SKM-1 treated with dmso at 0.1 percent for 144 hours (cell line): ENCODE measurements at regions not wholly inside any gene's neighbourhood (a gene's known extent, or its start where the extent isn't known, plus 50 kb on each side); places are given as distances from the start of the nearest gene placed in this dataset.
A peak's percentile ranks its signal among the peaks of the same experiment; 100 is the strongest.

Experiments used
- DNase-seq: peaks from one replicate; lab custom pipeline; 2025; ENCODE audit not compliant: unreplicated experiment; lab: John Stamatoyannopoulos, UW

DNA sequence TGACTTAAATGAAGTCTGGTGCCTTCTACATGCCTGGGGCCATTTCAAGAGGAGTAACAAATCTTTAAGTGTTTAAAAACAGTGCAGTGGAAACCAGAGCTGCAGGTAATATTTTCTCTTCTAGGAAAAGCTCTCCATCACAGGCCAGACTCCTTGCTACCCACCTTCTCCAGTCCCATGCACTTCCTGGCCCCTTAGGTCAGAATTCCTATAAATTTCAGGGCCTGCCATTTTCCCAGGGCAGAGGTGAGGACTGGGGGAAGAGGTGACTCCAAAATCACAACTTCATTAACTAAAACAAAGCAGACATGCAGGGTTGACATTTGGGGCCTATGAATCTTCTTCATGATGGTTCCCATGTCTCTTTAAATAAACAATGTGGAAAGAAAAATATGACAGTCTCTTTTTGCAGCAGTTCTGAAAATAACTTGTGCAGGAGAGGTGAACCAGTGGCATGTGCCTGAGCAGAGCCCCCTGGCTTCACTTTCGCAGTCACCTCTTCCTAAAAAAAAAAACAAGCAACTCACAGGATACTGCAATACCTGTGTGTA, 63.7 kb upstream of the TANC1 start:
- no peak for DNase-seq

DNA sequence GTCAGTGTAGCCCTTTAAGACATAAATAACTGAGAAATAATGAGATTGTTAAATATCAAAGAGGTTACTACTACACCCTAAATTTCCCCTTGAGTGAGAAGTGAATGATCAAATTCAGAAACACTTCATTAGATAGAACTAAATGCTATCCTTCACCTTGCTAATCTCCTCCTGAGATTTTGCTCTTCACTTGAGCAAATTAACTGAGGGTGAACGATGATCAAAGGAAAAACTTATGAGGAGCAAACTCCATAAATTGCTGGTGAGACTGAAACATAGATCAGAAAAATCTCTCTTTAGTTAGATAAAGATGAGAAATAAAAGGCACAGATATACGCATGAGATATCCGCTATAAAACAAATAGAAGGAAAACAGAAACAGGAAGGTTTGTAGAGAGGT, 63.1 kb upstream of the TANC1 start:
- DNase-seq, result no peak

DNA sequence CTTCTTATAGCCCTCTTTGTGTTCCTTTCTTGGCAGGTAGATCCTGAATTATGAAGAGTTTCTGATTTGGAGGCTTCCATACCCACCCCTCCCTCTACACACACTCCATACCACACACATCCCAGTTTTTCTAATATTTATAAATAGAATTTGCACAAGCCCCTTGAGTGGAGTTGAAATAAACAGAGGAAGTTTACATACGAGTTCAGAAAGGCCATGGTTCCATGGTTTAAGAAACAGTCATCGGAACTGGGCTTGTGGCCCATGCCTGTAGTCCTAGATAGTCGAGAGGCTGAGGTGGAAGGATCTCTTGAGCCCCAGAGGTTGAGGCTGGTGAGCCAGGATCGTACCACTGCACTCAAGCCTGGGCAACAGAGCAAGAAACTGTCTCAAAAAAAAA, 62.7 kb upstream of the TANC1 start:
- no peak for DNase-seq

DNA sequence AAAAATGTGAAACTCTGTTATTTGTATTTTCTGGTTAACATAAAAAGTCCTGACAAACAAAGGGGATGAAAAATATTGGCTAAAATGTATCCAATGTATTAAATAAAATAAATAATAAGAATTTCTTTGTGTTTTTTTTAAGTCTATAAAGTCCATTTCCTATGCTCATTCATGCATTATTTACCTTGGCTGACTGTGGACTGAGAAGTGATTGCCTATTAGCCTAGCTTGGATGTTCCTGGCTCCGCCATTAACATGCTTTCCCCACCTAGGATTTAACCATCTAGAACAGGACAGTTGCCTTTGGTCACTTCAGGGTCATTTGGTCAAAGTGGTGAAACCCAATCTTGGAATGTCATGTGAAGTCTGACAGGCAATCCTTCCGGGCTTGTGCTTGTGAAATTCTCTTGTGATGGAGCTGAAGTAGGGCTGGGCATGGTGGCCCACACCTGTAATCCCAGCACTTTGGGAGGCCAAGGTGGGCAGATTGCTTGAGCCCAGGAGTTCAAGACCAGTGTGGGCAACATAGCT, 60.4 kb upstream of the TANC1 start:
- DNase-seq, result no peak

DNA sequence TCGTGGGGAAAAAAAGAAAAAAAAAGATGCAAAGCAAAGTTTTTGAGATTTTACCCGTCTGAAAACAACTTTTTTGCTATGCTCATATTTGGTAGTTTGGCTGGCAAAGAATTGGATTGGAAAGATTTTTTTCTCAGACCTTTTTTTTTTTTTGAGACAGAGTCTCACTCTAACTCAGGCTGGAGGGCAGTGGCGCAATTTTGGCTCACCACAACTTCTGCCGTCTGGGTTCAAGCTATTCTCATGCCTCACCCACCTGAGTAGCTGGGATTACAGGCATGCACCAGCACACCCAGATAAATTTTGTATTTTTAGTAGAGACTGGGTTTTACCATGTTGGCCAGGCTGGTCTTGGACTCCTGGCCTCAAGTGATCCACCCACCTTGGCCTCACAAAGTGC, 56.3 kb upstream of the TANC1 start:
- DNase-seq, result peak; percentile 68

DNA sequence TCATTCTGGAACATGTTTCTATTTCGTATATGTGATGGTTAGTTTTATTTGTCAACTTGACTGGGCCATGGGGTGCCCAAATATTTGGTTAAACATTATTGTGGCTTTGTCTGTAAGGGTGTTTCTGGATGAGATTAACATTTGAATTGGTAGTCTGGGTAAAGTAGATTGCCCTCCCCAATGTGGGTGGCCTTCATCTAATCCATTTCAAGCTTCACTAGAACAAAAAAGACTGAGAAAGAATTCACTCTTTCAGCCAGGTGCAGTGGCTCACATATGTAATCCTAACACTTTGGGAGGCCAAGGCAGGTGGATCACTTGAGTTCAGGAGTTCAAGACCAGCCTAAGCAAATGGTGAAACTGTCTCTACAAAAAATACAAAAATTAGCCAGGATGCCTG, 55.7 kb upstream of the TANC1 start:
- no peak for DNase-seq

DNA sequence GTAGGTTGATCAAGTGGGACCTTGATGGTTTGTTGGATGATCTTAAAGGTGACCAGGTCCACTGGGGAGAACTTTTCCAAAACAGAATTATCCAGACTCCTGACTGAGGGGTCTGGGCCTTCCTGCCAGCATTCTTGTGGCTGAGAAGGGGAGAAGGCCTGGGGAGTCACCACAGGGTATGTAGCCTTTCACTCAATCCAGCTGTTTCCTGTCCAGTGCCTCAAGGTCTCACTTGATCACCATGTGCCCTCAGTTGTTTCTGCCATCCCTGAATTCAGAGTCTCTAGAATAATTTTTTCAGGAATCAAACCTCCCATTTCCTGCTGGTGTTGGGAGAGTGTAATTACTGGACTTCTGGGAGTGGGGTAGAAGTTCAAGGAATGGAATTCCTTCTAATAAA, 54.4 kb upstream of the TANC1 start:
- no peak for DNase-seq

DNA sequence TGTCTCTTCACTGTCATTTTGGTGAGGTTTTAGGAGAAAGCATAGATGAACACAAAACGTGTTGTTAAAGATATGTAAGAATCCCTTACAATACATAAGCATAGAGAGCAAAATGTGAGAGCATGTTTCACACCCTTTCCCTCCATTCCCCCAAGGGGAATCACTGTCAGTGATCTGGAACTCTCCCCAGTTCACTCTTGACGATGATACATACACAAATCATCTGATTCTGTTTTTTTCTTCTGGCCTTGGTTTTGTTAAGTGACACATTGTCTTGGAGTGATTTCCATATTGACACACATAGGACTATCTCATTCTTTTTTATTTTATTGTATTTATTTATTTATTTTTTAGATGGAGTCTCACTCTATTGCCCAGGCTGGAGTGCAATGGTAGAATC, 53.7 kb upstream of the TANC1 start:
- no peak for DNase-seq

DNA sequence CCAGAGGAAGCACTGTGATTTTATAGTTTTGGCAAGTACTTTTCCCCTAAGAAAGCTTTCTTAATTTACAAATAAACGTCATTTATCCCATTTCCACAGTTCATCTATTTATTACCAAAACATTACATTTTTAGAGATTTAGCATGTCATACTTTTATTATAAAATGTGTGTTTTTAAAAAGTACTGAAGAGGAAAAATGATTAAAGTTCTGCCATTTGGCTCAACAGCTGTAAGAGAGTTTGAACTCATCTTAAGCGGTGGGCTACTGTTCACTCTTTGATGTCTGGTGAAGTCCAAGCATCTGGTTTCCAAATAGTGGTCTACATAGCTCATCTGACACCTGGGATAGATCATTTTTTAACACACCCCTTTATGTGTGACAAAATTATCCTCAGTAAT, 51.3 kb upstream of the TANC1 start:
- DNase-seq, result no peak

DNA sequence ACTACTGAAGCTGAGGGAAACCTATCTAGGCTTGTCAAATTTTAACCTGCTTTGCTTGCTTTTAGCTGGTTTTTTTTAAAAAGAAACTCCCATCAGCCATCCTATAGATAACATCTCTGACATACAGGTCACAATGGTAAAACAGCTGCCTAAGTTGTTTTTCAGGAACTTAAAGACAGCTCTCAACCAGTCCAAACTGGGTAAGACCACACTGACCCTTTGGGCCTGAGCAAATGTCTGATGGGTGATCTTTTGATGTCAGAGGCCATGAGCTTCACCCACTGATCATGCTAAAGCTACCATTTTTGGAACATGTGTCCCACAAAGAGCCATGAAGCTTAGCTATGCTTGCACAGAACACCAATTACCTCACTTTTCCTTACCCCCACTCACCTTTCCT, 50.0 kb upstream of the TANC1 start:
- no peak for DNase-seq
